ENCODE measurements at regions not wholly inside any gene's neighbourhood (a gene's known extent, or its start where the extent isn't known, plus 50 kb on each side); places are given as distances from the start of the nearest gene placed in this dataset.

- TF ChIP-seq TAF1 (IDR thresholded peaks at IDR 0.05; ENCODE audit: borderline replicate concordance, insufficient read depth, low read length), result no peak
- no peak for TF ChIP-seq POLR2AphosphoS5 (IDR thresholded peaks at IDR 0.05; ENCODE audit: low read depth, low read length)
- no peak for TF ChIP-seq FOXP2 (optimal IDR thresholded peaks at IDR 0.05; ENCODE audit: borderline replicate concordance, extremely low read depth, extremely low read length, insufficient read depth)
- TF ChIP-seq SIN3A (IDR thresholded peaks at IDR 0.05; ENCODE audit: borderline replicate concordance, insufficient read depth, low read length), result no peak
- no peak for TF ChIP-seq REST (IDR thresholded peaks at IDR 0.05; ENCODE audit: insufficient read depth in 1 of 2, low read depth in 2 of 2, low read length in 2 of 2)
Measured at GRCh38 chr9:106649664-106650063, 213.3 kb upstream of the ZNF462 start.

GRCh38 chr9:106653213-106653612, 209.8 kb upstream of the ZNF462 start:
- no peak for TF ChIP-seq SIN3A (IDR thresholded peaks at IDR 0.05; ENCODE audit: borderline replicate concordance, insufficient read depth, low read length)
- no peak for TF ChIP-seq FOXP2 (optimal IDR thresholded peaks at IDR 0.05; ENCODE audit: borderline replicate concordance, extremely low read depth, extremely low read length, insufficient read depth)
- no peak for TF ChIP-seq TAF1 (IDR thresholded peaks at IDR 0.05; ENCODE audit: borderline replicate concordance, insufficient read depth, low read length)
- no peak for TF ChIP-seq REST (IDR thresholded peaks at IDR 0.05; ENCODE audit: insufficient read depth in 1 of 2, low read depth in 2 of 2, low read length in 2 of 2)
- TF ChIP-seq POLR2AphosphoS5 (IDR thresholded peaks at IDR 0.05; ENCODE audit: low read depth, low read length), result no peak

GRCh38 chr9:106655966-106656365, 207.0 kb upstream of the ZNF462 start:
- TF ChIP-seq SIN3A (IDR thresholded peaks at IDR 0.05; ENCODE audit: borderline replicate concordance, insufficient read depth, low read length) (no peak), REST (IDR thresholded peaks at IDR 0.05; ENCODE audit: insufficient read depth in 1 of 2, low read depth in 2 of 2, low read length in 2 of 2) (no peak), POLR2AphosphoS5 (IDR thresholded peaks at IDR 0.05; ENCODE audit: low read depth, low read length) (no peak), TAF1 (IDR thresholded peaks at IDR 0.05; ENCODE audit: borderline replicate concordance, insufficient read depth, low read length) (no peak), FOXP2 (optimal IDR thresholded peaks at IDR 0.05; ENCODE audit: borderline replicate concordance, extremely low read depth, extremely low read length, insufficient read depth) (no peak)

- no peak for TF ChIP-seq POLR2AphosphoS5 (IDR thresholded peaks at IDR 0.05; ENCODE audit: low read depth, low read length)
- no peak for TF ChIP-seq SIN3A (IDR thresholded peaks at IDR 0.05; ENCODE audit: borderline replicate concordance, insufficient read depth, low read length)
- TF ChIP-seq REST (IDR thresholded peaks at IDR 0.05; ENCODE audit: insufficient read depth in 1 of 2, low read depth in 2 of 2, low read length in 2 of 2), result no peak
- TF ChIP-seq TAF1 (IDR thresholded peaks at IDR 0.05; ENCODE audit: borderline replicate concordance, insufficient read depth, low read length), result no peak
- TF ChIP-seq FOXP2 (optimal IDR thresholded peaks at IDR 0.05; ENCODE audit: borderline replicate concordance, extremely low read depth, extremely low read length, insufficient read depth), result no peak
Measured at GRCh38 chr9:106657926-106658325, 205.0 kb upstream of the ZNF462 start.

GRCh38 chr9:106668534-106668933, 194.4 kb upstream of the ZNF462 start:
- no peak for TF ChIP-seq FOXP2 (optimal IDR thresholded peaks at IDR 0.05; ENCODE audit: borderline replicate concordance, extremely low read depth, extremely low read length, insufficient read depth)
- no peak for TF ChIP-seq REST (IDR thresholded peaks at IDR 0.05; ENCODE audit: insufficient read depth in 1 of 2, low read depth in 2 of 2, low read length in 2 of 2)
- no peak for TF ChIP-seq POLR2AphosphoS5 (IDR thresholded peaks at IDR 0.05; ENCODE audit: low read depth, low read length)
- TF ChIP-seq TAF1 (IDR thresholded peaks at IDR 0.05; ENCODE audit: borderline replicate concordance, insufficient read depth, low read length), result no peak
- TF ChIP-seq SIN3A (IDR thresholded peaks at IDR 0.05; ENCODE audit: borderline replicate concordance, insufficient read depth, low read length), result no peak

All from PFSK-1 (cell line).